Fibroblast of skin of back (primary cell): ENCODE measurements at regions not wholly inside any gene's neighbourhood (a gene's known extent, or its start where the extent isn't known, plus 50 kb on each side); places are given as distances from the start of the nearest gene placed in this dataset.

ENCODE experiments used
- DNase-seq: peaks from one replicate; pipeline ENCODE4 v3.0.0-alpha.2; 2013

GRCh38 chr16:82236415-82236814, 66.4 kb upstream of the MPHOSPH6 start:
- DNase-seq, result no peak

DNA sequence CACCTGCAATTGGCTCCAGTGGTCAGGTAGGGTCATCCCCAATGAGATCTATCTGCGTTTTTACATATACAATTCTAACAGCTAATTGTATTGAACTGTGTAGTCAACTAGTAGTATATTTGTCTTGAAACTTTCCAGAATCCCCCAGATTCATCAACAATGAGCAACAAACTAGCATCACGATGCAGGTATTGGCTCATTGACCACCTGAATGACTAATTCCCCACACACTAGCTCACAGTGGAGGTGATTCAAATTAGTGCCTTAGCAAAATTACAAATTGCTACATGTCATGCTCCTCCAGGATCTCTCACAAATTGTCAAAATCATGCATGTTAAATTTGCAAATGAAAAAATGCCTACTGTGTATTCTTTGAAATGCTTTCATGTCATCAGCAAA, 62.8 kb upstream of the MPHOSPH6 start:
- no peak for DNase-seq

GRCh38 chr16:82231008-82231787, 61.2 kb upstream of the MPHOSPH6 start:
- no peak for DNase-seq

- DNase-seq, result peak; percentile 62
These were observed 60.0 kb upstream of the MPHOSPH6 start for GRCh38 chr16:82229800-82230619.

- no peak for DNase-seq
These were observed 56.3 kb upstream of the MPHOSPH6 start for GRCh38 chr16:82226327-82226726.

- no peak for DNase-seq
These were observed 54.8 kb upstream of the MPHOSPH6 start for GRCh38 chr16:82224821-82225220.

DNA sequence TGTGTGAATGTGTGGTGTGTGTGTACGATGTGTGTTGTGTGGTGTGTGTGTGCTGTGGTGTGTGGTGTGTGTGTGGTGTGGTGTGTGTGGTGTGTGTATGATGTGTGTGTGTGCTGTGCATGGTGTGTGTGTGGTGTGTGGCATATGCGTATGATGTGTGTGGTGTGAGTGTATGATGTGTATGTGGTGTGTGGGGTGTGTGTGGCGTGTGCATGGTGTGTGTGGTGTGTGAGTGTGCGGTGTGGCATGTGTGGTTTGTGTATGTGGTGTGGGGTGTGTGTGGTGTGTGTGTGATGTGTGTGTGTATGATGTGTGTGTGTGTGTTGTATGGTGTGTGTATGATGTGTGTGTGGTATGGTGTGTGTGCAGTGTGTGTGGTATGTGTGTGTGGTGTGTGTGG, 50.5 kb upstream of the MPHOSPH6 start:
- DNase-seq, result no peak
